GM12878 (cell line): ENCODE measurements at regions not wholly inside any gene's neighbourhood (a gene's known extent, or its start where the extent isn't known, plus 50 kb on each side); places are given as distances from the start of the nearest gene placed in this dataset.

Source experiments
- ATAC-seq: fragments of 200-7000 bp; cut with Tn5 transposase; 3 replicates; pipeline ENCODE4 v1.9.1; 2020; ENCODE audit warnings: mild to moderate bottlenecking, moderate library complexity
- BruUV-seq: library from RNA; stranded (reverse); fragments of 400-500 nt; replicated peaks from 2 replicates; lab custom pipeline; 2021; lab: Mats Ljungman, UMichigan
- CTCF ChIA-PET: fragments of 300-600 bp; sonication (Branson Sonifier 250); formaldehyde crosslinking; extraction: SDS; loops from one replicate; lab custom pipeline; 2021; ENCODE audit warnings: inconsistent platforms; lab: Yijun Ruan, JAX
- POLR2A ChIA-PET: fragments of 350-600 bp; formaldehyde crosslinking; extraction: SDS; loops from one replicate; lab custom pipeline; 2021; ENCODE audit warnings: inconsistent platforms; lab: Charles Lee
- RAD21 ChIA-PET: fragments of 300-600 bp; sonication (Branson Sonifier 250); formaldehyde crosslinking; loops from one replicate; lab custom pipeline; 2023; ENCODE audit warnings: antibody characterized with exemption; ENCODE audit not compliant: unreplicated experiment; lab: Charles Lee
- SMC1A ChIA-PET: fragments of 300-600 bp; sonication (Branson Sonifier 250); formaldehyde crosslinking; loops from one replicate; lab custom pipeline; 2023; ENCODE audit not compliant: unreplicated experiment, uncharacterized antibody; lab: Charles Lee
- DNase-seq: peaks from one replicate; pipeline ENCODE4 v3.0.0-alpha.2; 2011; ENCODE audit warnings: low read depth, low spot score
- FAIRE-seq: peaks from 3 replicates; lab custom pipeline; 2011; peaks lifted over from hg19 to GRCh38; lab: Jason Lieb, UNC
- H2AFZ ChIP-seq: 2 replicates; pipeline ENCODE4 v1.6.0; 2011; ENCODE audit warnings: low read depth, low read length, control low read depth; ENCODE audit not compliant: control insufficient read depth
- H3K27ac ChIP-seq: 2 replicates; pipeline ENCODE4 v1.5.1; 2011; ENCODE audit warnings: control low read depth; ENCODE audit not compliant: control insufficient read depth, insufficient read depth
- H3K27me3 ChIP-seq, 2 experiments: replicated peaks in 1 of 2; 2 replicates each; pipeline versions ENCODE4 v1.6.0 to v1.6.1; 2011; ENCODE audit warnings: low read length in 1 of 2; ENCODE audit not compliant: control insufficient read depth in 2 of 2, insufficient read depth in 2 of 2
- H3K36me3 ChIP-seq, 2 experiments: 2 replicates each; pipeline ENCODE4 v1.5.1; 2011; ENCODE audit warnings: low read length in 1 of 2; ENCODE audit not compliant: control insufficient read depth in 2 of 2, insufficient read depth in 2 of 2
- H3K4me1 ChIP-seq: 2 replicates; pipeline ENCODE4 v1.6.1; 2011; ENCODE audit warnings: mild to moderate bottlenecking, low read length, moderate library complexity, mixed read lengths; ENCODE audit not compliant: control insufficient read depth, insufficient read depth
- H3K4me2 ChIP-seq: 2 replicates; pipeline ENCODE4 v1.6.0; 2011; ENCODE audit warnings: control low read depth; ENCODE audit not compliant: control insufficient read depth, insufficient read depth
- H3K4me3 ChIP-seq: fragments of 200-600 bp; sonication (generic); 2 replicates; pipeline ENCODE4 v1.5.1; 2016
- H3K79me2 ChIP-seq: 2 replicates; pipeline ENCODE4 v1.6.0; 2011; ENCODE audit warnings: low read length; ENCODE audit not compliant: control insufficient read depth, insufficient read depth
- H3K9ac ChIP-seq: 2 replicates; pipeline ENCODE4 v1.8.0; 2011; ENCODE audit warnings: low read length, control low read depth, mixed read lengths; ENCODE audit not compliant: control insufficient read depth, insufficient read depth
- H3K9me3 ChIP-seq: replicated peaks from 3 replicates; pipeline ENCODE4 v1.5.1; 2011; ENCODE audit warnings: mild to moderate bottlenecking, low read length; ENCODE audit not compliant: control insufficient read depth, insufficient read depth
- H4K20me1 ChIP-seq: 2 replicates; pipeline ENCODE4 v1.6.0; 2011; ENCODE audit not compliant: control insufficient read depth, insufficient read depth
- ASH2L ChIP-seq: fragments of 300-600, 200-600 bp; sonication (generic); IDR thresholded peaks from 2 replicates; pipeline ENCODE4 v1.6.1; 2017; ENCODE audit warnings: low read depth, mild to moderate bottlenecking, borderline replicate concordance
- BHLHE40 ChIP-seq, 2 experiments: fragments of 450-650 bp in 1 of 2; IDR thresholded peaks; 2 replicates each; pipeline ENCODE4 v1.6.1; 2011 to 2017; ENCODE audit warnings: low read depth in 2 of 2, borderline replicate concordance in 1 of 2, improper control_type of control experiment in 1 of 2, low read length in 1 of 2, mild to moderate bottlenecking in 1 of 2
- GATAD2B ChIP-seq: fragments of 450-650 bp; conservative IDR thresholded peaks from 2 replicates; pipeline ENCODE4 v1.6.1; 2017; ENCODE audit warnings: low read depth, mild to moderate bottlenecking, moderate library complexity
- HDAC2 ChIP-seq: fragments of 200-600 bp; sonication (generic); IDR thresholded peaks from 2 replicates; pipeline ENCODE4 v1.6.1; 2017
- JUND ChIP-seq: IDR thresholded peaks from 2 replicates; pipeline ENCODE4 v1.6.1; 2012; ENCODE audit warnings: low read depth, mild to moderate bottlenecking, low read length, improper control_type of control experiment, moderate library complexity
- LARP7 ChIP-seq: fragments of 450-650 bp; IDR thresholded peaks from 2 replicates; pipeline ENCODE4 v1.6.1; 2017; ENCODE audit warnings: mild to moderate bottlenecking
- RCOR1 ChIP-seq: conservative IDR thresholded peaks from 2 replicates; pipeline ENCODE4 v1.6.1; 2012; ENCODE audit warnings: low read depth, low read length, improper control_type of control experiment
- SREBF1 ChIP-seq: IDR thresholded peaks from 2 replicates; pipeline ENCODE4 v1.6.1; 2012; ENCODE audit warnings: mild to moderate bottlenecking, low read length
- TBL1XR1 ChIP-seq: IDR thresholded peaks from 2 replicates; pipeline ENCODE4 v1.6.1; 2012; ENCODE audit warnings: low read depth, low read length, improper control_type of control experiment
- TCF3 ChIP-seq: IDR thresholded peaks from 2 replicates; pipeline ENCODE4 v1.6.1; 2012; ENCODE audit warnings: low read depth, mild to moderate bottlenecking, low read length, borderline replicate concordance; ENCODE audit not compliant: insufficient read depth
- ZNF207 ChIP-seq: fragments of 450-650 bp; IDR thresholded peaks from 2 replicates; pipeline ENCODE4 v1.6.1; 2014; ENCODE audit warnings: antibody characterized with exemption, mild to moderate bottlenecking, borderline replicate concordance
- ZNF217 ChIP-seq: fragments of 450-650 bp; IDR thresholded peaks from 2 replicates; pipeline ENCODE4 v1.6.1; 2017; ENCODE audit warnings: antibody characterized with exemption, mild to moderate bottlenecking
- WGBS: methylation state at CpG from one replicate; pipeline ENCODE4 v1.1.6; 2016; ENCODE audit warnings: low lambda C conversion rate; ENCODE audit not compliant: insufficient replicate concordance, insufficient coverage; ENCODE audit errors: missing lambda C conversion rate; 5-methylcytosine and 5-hydroxymethylcytosine counted together
- in situ Hi-C: fragments of 300-500 bp; cut with MboI; formaldehyde crosslinking; loops from 9 replicates; pipeline ENCODE4 v1.14.3; 2018; ENCODE audit warnings: mixed read lengths
- intact Hi-C: fragments of 100-400 bp; cut with micrococcal nuclease; formaldehyde crosslinking; loops from one replicate; pipeline ENCODE4 v1.14.2; 2022; ENCODE audit not compliant: unreplicated experiment
- TF ChIP-seq, protein P1 (sequence below): fragments of 450-650 bp; IDR thresholded peaks from 2 replicates; pipeline ENCODE4 v1.6.1; 2017; ENCODE audit warnings: mild to moderate bottlenecking, moderate library complexity

DNA sequence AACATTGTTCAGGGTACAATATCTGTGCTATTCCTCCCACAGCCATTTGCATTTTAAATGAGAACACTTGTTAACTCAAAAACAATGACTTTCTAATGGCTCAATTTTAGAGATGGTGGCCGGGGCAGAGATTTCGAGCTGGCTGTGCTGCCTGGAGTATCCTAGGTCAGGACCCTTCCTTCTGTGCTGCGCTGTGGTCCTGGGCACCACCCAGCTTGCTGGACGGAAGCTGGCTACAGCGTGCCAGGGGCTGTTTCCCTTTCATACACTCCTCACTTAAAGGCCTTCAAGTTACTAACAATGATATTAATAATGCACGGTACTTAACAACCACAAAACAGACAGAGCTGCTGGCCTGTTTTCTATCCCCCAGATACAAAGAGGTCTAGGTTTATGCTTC lies 194.4 kb upstream of the CST7 start:
- Histone ChIP-seq H3K4me3 (no peak overlapping the region), H2AFZ (no peak overlapping the region), H3K27me3 (no peaks in the 10 kb centered on the region), H4K20me1 (no peaks in the 10 kb centered on the region), H3K36me3 (no peaks in the 10 kb centered on the region), H3K79me2 (no peaks in the 10 kb centered on the region), H3K9me3 (no peaks in the 10 kb centered on the region), H3K4me1 (no peaks in the 10 kb centered on the region), H3K9ac (no peak overlapping the region), H3K27ac (no peak overlapping the region), H3K4me2 (no peak overlapping the region)
- BruUV-seq, result no TSS peak
- CTCF ChIA-PET, result no interaction called here
- TF ChIP-seq JUND (no peak), TBL1XR1 (no peak), ASH2L (no peak), SREBF1 (no peak), LARP7 (no peak), ZNF217 (no peak), GATAD2B (no peak), HDAC2 (no peak), BHLHE40 (IDR thresholded peaks at IDR 0.05; ENCODE audit: borderline replicate concordance in 1 of 2, low read depth in 2 of 2, low read length in 1 of 2) (no peak), TCF3 (no peak), RCOR1 (no peak), ZNF207 (no peak)
- TF ChIP-seq, protein P1, sequence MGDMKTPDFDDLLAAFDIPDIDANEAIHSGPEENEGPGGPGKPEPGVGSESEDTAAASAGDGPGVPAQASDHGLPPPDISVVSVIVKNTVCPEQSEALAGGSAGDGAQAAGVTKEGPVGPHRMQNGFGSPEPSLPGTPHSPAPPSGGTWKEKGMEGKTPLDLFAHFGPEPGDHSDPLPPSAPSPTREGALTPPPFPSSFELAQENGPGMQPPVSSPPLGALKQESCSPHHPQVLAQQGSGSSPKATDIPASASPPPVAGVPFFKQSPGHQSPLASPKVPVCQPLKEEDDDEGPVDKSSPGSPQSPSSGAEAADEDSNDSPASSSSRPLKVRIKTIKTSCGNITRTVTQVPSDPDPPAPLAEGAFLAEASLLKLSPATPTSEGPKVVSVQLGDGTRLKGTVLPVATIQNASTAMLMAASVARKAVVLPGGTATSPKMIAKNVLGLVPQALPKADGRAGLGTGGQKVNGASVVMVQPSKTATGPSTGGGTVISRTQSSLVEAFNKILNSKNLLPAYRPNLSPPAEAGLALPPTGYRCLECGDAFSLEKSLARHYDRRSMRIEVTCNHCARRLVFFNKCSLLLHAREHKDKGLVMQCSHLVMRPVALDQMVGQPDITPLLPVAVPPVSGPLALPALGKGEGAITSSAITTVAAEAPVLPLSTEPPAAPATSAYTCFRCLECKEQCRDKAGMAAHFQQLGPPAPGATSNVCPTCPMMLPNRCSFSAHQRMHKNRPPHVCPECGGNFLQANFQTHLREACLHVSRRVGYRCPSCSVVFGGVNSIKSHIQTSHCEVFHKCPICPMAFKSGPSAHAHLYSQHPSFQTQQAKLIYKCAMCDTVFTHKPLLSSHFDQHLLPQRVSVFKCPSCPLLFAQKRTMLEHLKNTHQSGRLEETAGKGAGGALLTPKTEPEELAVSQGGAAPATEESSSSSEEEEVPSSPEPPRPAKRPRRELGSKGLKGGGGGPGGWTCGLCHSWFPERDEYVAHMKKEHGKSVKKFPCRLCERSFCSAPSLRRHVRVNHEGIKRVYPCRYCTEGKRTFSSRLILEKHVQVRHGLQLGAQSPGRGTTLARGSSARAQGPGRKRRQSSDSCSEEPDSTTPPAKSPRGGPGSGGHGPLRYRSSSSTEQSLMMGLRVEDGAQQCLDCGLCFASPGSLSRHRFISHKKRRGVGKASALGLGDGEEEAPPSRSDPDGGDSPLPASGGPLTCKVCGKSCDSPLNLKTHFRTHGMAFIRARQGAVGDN, result no peak
- in situ Hi-C loops (no loop called here), intact Hi-C loops (no loop called here)
- WGBS, result 48% methylated on average over 6 of the region's 6 CpGs
- DNase-seq, result no peak
- POLR2A ChIA-PET, result no interaction called here
- FAIRE-seq, result no peak
- RAD21 ChIA-PET, result no interaction called here
- ATAC-seq, result no peak
- SMC1A ChIA-PET, result interaction anchor here (0.8 kb wide), 1 partner anchor 36 kb away, joined by 3 read pairs; no protein-coding TSS in a partner anchor
